ENCODE measurements at regions not wholly inside any gene's neighbourhood (a gene's known extent, or its start where the extent isn't known, plus 50 kb on each side); places are given as distances from the start of the nearest gene placed in this dataset.

DNA sequence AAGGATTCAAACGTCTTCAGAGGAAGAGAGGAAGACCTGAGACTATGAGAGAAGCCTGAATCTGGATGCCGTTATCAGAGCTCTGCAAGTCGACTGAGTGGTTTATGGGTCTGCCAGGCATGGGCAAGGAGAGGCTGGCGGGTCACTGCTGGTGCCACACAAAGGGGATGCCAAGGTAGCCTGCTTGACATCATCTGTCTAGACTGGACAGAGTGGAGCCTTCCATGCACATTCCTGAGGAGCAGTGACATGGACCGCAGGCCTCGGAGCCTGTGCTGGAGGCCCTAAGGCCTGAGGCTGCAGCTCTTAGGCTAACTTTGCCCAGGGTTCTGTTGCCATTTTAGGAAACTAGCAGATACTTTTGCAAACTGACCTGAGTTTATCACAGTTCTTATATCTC is 127.4 kb downstream of the WT1 start:
- DNase-seq: no peak
- Mint-ChIP-seq H3K27ac (no peak overlapping the region), H3K9me3 (no peaks in the 10 kb centered on the region), H3K4me3 (no peak overlapping the region), H3K4me1 (ENCODE audit: low read depth in 2 of 2) (no peaks in the 10 kb centered on the region), H3K36me3 (ENCODE audit: insufficient read depth) (no peaks in the 10 kb centered on the region), H3K27me3 (peaks cover 14 to 34% of the 10 kb centered on the region in 2 donors)
- no peak for ATAC-seq (replicated peaks)

DNA sequence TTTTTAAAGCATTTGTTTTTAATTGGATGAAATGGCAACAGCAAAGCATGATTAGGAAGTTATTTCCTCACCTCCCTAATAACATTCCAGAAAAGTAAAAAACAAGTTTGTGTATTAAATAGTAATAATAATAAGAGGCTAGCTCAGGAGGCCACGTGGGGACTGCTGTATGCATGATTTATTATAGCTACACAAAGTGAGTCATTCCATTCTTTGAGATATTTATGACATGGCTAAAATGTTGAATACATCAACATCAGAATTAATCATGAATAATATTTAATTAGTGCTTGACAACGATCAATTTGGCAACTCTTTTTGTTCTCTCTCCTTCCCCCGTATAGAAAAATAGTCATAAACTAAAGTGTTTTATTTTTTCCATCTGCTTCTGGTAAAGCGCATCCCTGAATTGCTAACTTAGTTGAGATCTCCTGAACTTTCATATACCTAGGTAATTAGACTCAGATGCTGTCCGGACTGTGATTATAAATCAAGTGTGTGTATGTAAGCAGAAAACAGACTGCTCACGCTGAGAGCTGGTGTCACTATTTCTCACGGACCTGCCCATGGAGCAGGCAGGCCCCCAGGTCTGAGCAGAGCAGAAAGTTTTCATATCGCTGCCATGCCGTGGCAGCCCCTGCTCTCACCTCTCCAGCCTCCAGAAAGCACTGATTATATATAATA is 125.7 kb downstream of the WT1 start:
- H3K9me3 Mint-ChIP-seq: no peaks in the 10 kb centered on the region
- H3K4me1 Mint-ChIP-seq (ENCODE audit: low read depth in 2 of 2): no peaks in the 10 kb centered on the region
- H3K36me3 Mint-ChIP-seq (ENCODE audit: insufficient read depth): no peaks in the 10 kb centered on the region
- ATAC-seq (replicated peaks): no peak
- peaks cover 16 to 41% of the 10 kb centered on the region in 2 donors for H3K27me3 Mint-ChIP-seq
- no peak overlapping the region for H3K27ac Mint-ChIP-seq
- DNase-seq: no peak
- H3K4me3 Mint-ChIP-seq: no peak overlapping the region

DNA sequence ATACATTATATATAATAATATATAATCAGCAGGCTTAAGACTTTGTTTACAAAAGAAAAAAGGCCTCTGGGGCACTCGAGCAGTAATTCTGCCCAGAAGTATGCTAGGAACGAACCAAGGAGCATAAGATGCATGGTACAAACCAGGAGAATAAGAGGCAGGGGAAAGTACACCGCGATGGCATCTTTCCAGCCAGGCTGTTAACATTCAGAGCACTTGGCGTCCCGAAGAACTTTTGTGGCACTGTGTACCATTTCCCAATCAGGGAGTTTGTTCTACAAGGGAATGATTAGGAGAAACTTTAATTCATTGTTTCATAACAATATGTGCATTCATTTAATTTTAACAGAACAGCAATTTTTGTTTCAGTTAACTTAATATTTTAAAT is 125.1 kb downstream of the WT1 start:
- ATAC-seq (replicated peaks) (no peak), DNase-seq (no peak)
- peaks cover 20 to 45% of the 10 kb centered on the region in 2 donors for H3K27me3 Mint-ChIP-seq
- no peaks in the 10 kb centered on the region for H3K9me3 Mint-ChIP-seq
- H3K4me3 Mint-ChIP-seq: no peak overlapping the region
- no peak overlapping the region for H3K27ac Mint-ChIP-seq
- H3K4me1 Mint-ChIP-seq (ENCODE audit: low read depth in 2 of 2): no peaks in the 10 kb centered on the region
- no peaks in the 10 kb centered on the region for H3K36me3 Mint-ChIP-seq (ENCODE audit: insufficient read depth)

DNA sequence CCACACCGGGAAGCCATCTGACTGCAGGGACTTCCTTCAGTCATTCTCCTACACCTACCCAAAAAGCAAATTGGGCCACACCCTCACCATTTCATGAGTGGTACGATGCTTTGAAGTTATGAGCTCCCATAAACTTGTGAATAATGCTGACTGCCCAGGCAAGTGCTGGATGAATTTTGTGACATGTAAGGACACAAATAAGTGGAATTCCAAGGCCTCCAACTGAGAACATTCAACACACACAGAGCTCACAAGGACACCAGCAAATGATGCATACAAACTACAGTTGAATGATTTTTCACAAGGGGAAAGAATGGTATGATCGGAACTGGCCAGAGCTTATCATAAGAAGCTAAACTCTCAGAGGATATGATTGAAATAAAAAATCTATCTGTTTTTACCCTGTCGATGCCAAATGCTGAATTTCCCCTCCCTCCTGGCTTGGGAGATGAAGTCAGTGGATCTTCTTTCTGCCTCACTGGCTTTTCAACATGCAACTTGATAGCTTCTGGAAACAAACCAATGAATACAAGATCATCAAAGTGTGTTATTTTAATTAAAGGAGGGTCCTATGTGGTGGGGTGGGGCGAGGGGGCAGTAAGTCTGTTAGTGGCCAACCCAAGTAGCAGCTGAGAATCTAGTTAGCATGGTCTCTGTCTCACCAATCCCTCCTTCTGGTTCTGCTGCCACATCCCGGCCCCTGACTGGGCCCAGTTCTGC is 123.8 kb downstream of the WT1 start:
- no peaks in the 10 kb centered on the region for H3K9me3 Mint-ChIP-seq
- ATAC-seq (replicated peaks) (no peak), DNase-seq (no peak)
- no peaks in the 10 kb centered on the region for H3K36me3 Mint-ChIP-seq (ENCODE audit: insufficient read depth)
- no peaks in the 10 kb centered on the region for H3K4me1 Mint-ChIP-seq (ENCODE audit: low read depth in 2 of 2)
- peaks cover 20 to 41% of the 10 kb centered on the region in 2 donors for H3K27me3 Mint-ChIP-seq
- no peak overlapping the region for H3K4me3 Mint-ChIP-seq
- H3K27ac Mint-ChIP-seq: no peak overlapping the region

DNA sequence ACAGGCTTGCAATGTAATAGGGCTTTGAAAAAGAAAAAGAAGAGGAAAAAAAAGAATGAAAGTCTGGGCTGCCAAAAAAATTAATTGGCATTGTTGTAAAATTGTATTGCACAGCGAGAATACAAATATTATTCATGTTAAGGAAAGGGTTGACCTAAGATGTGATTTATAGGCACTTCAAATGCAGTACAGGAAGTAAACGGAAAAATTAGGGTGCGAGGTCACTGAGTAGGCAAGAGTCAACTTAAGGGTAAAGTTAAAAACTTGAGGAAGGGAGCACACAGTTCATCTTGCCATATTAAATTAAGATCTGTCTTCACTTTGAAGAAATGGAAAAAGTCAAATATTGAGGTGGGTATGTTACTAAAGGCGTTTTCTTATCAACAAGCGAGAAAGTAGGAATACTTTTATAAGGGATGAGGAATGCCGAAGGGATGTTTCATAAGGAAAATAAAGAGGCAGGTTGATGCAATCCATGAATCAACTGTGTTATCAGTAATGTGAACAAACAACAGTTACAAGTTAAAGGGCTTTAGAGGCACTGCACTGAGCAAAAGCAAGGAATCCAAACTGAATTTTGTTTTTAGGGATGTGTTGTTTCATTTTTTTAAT is 123.0 kb downstream of the WT1 start:
- no peak for ATAC-seq (replicated peaks)
- Mint-ChIP-seq H3K36me3 (ENCODE audit: insufficient read depth) (no peaks in the 10 kb centered on the region), H3K4me3 (no peak overlapping the region), H3K27me3 (peaks cover 15 to 40% of the 10 kb centered on the region in 2 donors), H3K9me3 (no peaks in the 10 kb centered on the region), H3K27ac (no peak overlapping the region), H3K4me1 (ENCODE audit: low read depth in 2 of 2) (peaks cover 0 to 2% of the 10 kb centered on the region in 2 donors)
- DNase-seq: no peak

DNA sequence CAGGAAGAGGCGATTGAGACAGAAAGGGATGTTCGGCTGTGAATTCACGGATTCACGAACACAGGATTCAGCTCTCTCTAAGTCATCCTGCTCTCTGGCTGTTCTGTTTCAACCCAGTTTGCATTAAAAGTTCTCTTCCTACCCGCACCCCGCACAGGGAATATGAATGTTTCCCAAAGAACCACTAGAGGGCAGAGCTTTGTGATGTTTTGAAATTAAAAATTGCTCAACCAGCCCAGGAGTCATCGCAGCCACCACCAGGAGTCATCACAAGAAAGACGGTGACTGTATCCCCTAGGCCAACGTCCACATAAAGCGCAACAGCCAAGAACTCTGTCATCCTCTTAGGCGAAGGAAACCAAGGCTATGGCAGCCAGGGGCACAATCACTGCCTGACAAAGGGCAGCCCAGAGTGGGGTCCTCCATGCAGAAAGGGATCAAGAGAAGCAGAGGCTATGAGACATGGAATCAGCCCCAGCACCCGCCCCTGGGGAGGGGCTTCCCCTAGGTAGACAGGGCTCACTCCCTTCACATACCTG is 122.4 kb downstream of the WT1 start:
- H3K27ac Mint-ChIP-seq: no peak overlapping the region
- H3K36me3 Mint-ChIP-seq (ENCODE audit: insufficient read depth): no peaks in the 10 kb centered on the region

DNA sequence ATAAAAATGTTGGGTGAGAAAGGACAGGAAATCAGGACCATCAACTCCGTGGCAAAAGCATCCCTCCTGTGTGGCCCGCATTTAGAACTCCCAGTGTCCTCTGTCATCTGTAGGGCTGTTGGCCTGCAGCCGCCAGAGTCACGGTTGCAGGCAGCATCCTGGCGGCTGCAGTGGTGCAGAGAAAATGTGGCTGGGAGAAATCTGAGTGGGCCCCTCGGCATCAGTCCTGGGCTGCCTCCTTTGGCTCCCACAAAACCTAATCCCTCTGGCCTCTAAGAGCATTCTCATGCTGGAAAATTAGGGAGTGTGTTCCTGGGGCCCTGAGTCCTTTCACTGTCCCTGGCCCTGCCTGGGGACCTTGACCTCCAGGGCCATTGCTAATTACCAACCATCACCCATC is 121.9 kb downstream of the WT1 start:
- ATAC-seq (replicated peaks) (no peak), DNase-seq (no peak)
- Mint-ChIP-seq H3K27me3 (peaks cover 17 to 42% of the 10 kb centered on the region in 2 donors), H3K4me1 (ENCODE audit: low read depth in 2 of 2) (peaks cover 0 to 5% of the 10 kb centered on the region in 2 donors), H3K27ac (no peak overlapping the region), H3K4me3 (no peak overlapping the region), H3K36me3 (ENCODE audit: insufficient read depth) (no peaks in the 10 kb centered on the region), H3K9me3 (no peaks in the 10 kb centered on the region)

More for the DNA sequence above, 122.4 kb downstream of the WT1 start:
- peaks cover 11 to 37% of the 10 kb centered on the region in 2 donors for H3K27me3 Mint-ChIP-seq
- H3K4me1 Mint-ChIP-seq (ENCODE audit: low read depth in 2 of 2): peaks cover 0 to 5% of the 10 kb centered on the region in 2 donors
- DNase-seq (no peak), ATAC-seq (replicated peaks) (no peak)
- no peaks in the 10 kb centered on the region for H3K9me3 Mint-ChIP-seq
- no peak overlapping the region for H3K4me3 Mint-ChIP-seq

DNA sequence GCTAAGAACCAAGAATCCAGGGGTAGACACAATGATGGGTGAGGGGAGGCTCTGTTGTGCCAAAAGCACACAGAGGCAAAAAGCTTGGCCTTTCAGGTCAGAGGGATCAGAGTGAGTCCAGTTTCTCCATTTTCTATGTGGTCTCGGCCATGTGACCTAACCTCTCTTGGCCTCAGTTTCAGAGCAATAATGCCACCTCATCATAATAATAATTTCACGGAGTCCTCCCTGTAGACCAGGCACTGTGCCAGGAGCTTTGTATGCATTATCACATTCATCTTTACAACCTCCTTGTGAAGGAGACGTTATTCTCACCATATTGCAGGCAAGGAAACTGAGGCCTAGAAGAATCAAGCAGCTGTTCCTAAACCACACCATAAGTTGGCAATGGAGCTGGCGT is 120.2 kb downstream of the WT1 start:
- H3K27ac Mint-ChIP-seq: no peak overlapping the region
- DNase-seq (no peak), ATAC-seq (replicated peaks) (no peak)
- H3K27me3 Mint-ChIP-seq: peaks cover 19 to 52% of the 10 kb centered on the region in 2 donors
- no peaks in the 10 kb centered on the region for H3K36me3 Mint-ChIP-seq (ENCODE audit: insufficient read depth)
- peaks cover 0 to 5% of the 10 kb centered on the region in 2 donors for H3K4me1 Mint-ChIP-seq (ENCODE audit: low read depth in 2 of 2)
- no peaks in the 10 kb centered on the region for H3K9me3 Mint-ChIP-seq
- H3K4me3 Mint-ChIP-seq: no peak overlapping the region

DNA sequence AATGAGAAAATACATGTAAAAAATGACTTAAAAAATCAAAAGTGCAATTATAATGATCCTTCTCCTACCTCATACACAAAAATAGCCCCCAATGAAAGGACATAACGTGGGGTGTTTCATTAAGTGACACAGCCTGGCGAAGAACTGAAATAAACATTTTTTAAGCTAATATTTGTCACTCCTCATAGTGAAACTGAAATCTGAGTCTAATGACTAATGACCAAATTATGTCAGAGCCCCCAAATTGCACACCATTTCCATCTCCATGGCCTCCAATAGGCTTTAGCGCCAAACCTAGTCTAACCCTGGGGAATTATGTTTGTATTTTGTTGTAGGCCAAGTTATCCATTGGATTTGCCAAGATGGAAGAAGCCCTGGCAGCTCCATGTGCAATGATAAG is 119.1 kb downstream of the WT1 start:
- DNase-seq: no peak
- H3K9me3 Mint-ChIP-seq: no peaks in the 10 kb centered on the region
- H3K36me3 Mint-ChIP-seq (ENCODE audit: insufficient read depth): no peaks in the 10 kb centered on the region
- peaks cover 24 to 58% of the 10 kb centered on the region in 2 donors for H3K27me3 Mint-ChIP-seq
- ATAC-seq (replicated peaks): no peak
- H3K4me1 Mint-ChIP-seq (ENCODE audit: low read depth in 2 of 2): peaks cover 0 to 5% of the 10 kb centered on the region in 2 donors
- H3K4me3 Mint-ChIP-seq: no peak overlapping the region
- peak overlapping the region in 1 of 2 donors; percentile 20 for H3K27ac Mint-ChIP-seq

DNA sequence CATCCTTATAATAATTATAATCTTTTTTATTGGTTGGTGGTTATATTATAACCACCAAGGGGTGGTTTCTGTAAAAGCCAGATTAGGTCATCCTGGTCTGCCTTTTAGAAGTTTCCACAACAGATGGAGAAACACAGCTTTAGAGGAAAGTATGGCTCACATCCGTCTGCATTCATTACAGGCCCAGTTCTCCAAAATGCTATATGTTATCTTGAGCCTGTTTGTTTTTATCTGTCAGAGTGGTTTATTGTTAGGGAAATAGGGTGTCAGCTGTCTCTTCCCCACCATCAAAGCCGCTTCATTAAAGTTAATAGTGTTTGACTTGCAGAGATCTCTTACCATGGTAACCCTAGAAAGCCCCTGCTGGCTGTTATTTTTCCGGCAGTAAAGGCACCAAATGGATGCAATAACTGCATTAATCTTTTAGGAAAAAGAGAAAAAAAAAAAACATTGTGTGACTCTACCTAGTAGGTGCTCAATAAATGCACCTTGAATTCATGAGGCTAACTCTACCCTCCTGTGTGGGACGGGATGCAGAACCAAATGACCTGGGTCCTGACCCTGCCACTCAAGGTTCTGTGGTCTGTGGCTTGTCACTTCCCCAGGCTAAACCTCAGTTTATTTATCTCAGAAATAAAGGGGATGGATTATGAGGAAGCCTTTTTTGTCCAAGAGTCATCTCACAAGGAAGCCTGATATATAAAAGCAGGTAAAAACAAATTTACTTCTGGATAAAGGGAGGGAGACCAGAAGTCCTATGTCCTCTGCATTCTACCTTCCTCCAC is 118.3 kb downstream of the WT1 start:
- Mint-ChIP-seq H3K36me3 (ENCODE audit: insufficient read depth) (no peaks in the 10 kb centered on the region), H3K27ac (peak overlapping the region in 1 of 2 donors; percentile 20), H3K27me3 (peaks cover 24 to 56% of the 10 kb centered on the region in 2 donors), H3K4me3 (no peak overlapping the region), H3K4me1 (ENCODE audit: low read depth in 2 of 2) (peaks cover 0 to 5% of the 10 kb centered on the region in 2 donors), H3K9me3 (no peaks in the 10 kb centered on the region)
- ATAC-seq (replicated peaks) (no peak), DNase-seq (no peak)

DNA sequence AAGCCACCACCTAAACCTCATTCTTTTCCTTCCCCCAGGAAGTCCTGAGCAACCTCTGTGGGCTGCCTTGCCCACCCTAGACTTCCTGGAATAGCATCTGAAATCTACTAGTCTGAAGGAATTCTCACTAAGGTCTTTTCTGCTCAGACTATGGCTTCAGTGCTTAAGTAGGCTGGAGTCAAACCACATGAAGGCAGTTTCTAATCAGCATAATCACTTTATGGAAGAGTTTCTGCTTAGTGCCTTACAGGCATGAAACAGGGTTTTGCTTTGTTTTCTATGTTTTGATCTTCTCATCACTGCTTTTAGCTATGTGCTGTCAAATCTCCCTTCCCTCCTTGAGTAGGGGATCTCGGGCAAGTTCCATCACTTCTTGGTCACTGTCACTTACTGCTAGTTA is 117.7 kb downstream of the WT1 start:
- DNase-seq (no peak), ATAC-seq (replicated peaks) (no peak)
- peaks cover 24 to 56% of the 10 kb centered on the region in 2 donors for H3K27me3 Mint-ChIP-seq
- peaks cover 0 to 5% of the 10 kb centered on the region in 2 donors for H3K4me1 Mint-ChIP-seq (ENCODE audit: low read depth in 2 of 2)
- no peaks in the 10 kb centered on the region for H3K9me3 Mint-ChIP-seq
- no peaks in the 10 kb centered on the region for H3K36me3 Mint-ChIP-seq (ENCODE audit: insufficient read depth)
- H3K27ac Mint-ChIP-seq: no peak overlapping the region
- H3K4me3 Mint-ChIP-seq: no peak overlapping the region

DNA sequence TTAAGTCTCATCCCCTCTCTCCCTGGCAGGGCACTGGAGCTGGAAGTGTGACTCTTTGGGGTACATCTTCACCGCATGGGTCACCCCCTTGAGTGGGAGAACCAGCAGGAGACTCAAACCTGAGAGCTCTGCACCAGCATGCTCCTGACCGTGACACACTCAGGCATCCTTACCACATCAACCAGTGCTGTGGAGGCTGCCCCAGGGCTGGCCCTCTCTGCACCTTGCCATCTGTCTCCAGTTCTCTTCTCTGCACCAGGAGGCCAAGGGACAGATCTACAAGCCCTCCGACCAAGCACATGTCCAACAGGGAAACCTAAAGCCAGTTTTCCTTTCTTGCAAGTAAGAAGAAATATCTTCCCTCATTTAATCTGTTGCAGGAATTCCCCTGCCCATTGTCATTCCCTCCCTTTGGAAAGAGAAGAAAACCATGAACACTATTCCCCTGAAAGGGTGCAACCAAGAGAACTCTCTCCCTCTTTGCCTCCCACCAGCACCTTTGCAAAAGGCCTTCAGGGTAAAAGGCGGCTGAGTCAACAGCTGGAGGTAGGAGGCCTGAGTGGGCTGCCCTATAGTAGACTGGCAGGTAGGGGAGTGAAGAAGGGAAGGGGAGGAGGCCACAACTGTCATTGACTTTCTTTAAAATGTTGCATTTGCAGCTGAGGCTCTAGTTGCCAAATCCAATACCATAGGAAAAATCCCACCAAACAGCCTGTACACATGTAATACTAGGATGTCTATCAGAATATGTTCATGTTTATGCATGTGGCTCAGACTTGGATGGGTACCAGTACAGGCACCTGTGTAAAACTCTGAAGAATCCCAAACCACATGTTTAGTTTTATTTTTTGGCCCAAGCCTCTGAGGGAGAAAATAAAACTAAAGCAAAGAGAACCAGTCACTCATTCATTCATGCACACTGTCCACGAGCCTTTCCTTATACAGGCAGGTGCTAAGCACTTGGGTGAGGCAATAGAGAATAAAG is 117.0 kb downstream of the WT1 start:
- DNase-seq (no peak), ATAC-seq (replicated peaks) (no peak)
- Mint-ChIP-seq H3K27me3 (peaks cover 26 to 51% of the 10 kb centered on the region in 2 donors), H3K27ac (no peak overlapping the region), H3K9me3 (no peaks in the 10 kb centered on the region), H3K4me1 (ENCODE audit: low read depth in 2 of 2) (peaks cover 0 to 5% of the 10 kb centered on the region in 2 donors), H3K36me3 (ENCODE audit: insufficient read depth) (no peaks in the 10 kb centered on the region), H3K4me3 (no peak overlapping the region)
